ENCODE measurements at regions not wholly inside any gene's neighbourhood (a gene's known extent, or its start where the extent isn't known, plus 50 kb on each side); places are given as distances from the start of the nearest gene placed in this dataset.

DNA sequence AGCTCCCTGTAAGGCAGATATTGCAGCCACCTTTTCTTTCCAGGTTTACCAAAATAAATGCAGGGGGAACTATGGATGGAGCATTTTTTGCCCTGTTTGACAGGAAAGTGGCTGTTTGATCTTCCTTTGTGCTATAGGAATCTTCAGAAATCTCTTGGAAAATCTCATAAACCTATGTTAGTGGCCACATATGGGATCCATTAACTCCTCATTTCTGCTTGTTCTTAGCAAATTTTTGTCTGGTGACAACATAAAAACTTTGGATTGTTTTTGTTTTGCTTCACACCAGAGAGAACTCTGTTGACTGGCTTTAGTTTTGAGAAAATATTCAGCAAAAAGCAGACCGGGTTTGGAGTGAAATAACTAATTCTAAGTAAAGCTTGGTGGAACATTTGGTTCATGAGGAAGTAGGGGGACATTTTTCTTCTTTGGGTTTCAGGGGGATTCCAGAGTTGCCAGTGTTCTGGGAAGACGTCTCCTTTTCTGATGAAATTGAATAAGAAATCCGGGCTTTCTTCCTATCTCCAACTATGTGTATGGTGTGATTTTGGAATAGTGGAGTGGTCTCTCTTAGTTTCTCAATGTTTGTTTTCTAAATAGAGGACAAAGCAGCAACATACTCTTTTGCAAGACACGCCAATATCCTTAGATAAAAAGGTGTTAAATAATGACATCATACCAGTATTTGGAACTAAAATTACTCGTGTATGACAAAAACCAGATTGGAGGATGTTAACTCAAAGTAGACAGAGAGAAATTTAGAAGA lies 174.4 kb downstream of the ICOS start:
- TF ChIP-seq PRDM1 (tag by site-specific recombination; IDR thresholded peaks at IDR 0.05) (no peak), CTCF (tag by site-specific recombination; IDR thresholded peaks at IDR 0.05) (no peak), ZNF707 (tag by site-specific recombination; IDR thresholded peaks at IDR 0.05) (no peak), ZNF677 (tag by site-specific recombination; IDR thresholded peaks at IDR 0.05) (no peak), KLF1 (tag by site-specific recombination; IDR thresholded peaks at IDR 0.05) (no peak), ZNF146 (tag by site-specific recombination; IDR thresholded peaks at IDR 0.05) (no peak), ZBTB1 (tag by site-specific recombination; IDR thresholded peaks at IDR 0.05) (no peak), MYNN (tag by site-specific recombination; IDR thresholded peaks at IDR 0.05; ENCODE audit: borderline replicate concordance) (no peak), SETDB1 (IDR thresholded peaks at IDR 0.05; ENCODE audit: insufficient read length, low read length) (no peak), ZNF423 (tag by site-specific recombination; IDR thresholded peaks at IDR 0.05) (no peak), ZNF777 (tag by site-specific recombination; IDR thresholded peaks at IDR 0.05; ENCODE audit: borderline replicate concordance) (no peak), ZNF792 (tag by site-specific recombination; IDR thresholded peaks at IDR 0.05) (no peak)

Measured in HEK293 (cell line).